GM20000 (cell line): ENCODE measurements at regions not wholly inside any gene's neighbourhood (a gene's known extent, or its start where the extent isn't known, plus 50 kb on each side); places are given as distances from the start of the nearest gene placed in this dataset.
"Not testable (repeated sequence)": the region's sequence is repeated elsewhere in the genome, so short reads cannot be mapped to it uniquely, and the experiment has no call there.

ENCODE experiments used
- DNase-seq: peaks from one replicate; pipeline ENCODE4 v3.0.0; 2012; ENCODE audit warnings: low spot score
- TF ChIP-seq, protein P1 (sequence below): IDR thresholded peaks from 2 replicates; pipeline ENCODE4 v1.5.1; 2012; ENCODE audit warnings: mild to moderate bottlenecking, control low read depth; ENCODE audit errors: extremely low read depth, missing control alignments

DNA sequence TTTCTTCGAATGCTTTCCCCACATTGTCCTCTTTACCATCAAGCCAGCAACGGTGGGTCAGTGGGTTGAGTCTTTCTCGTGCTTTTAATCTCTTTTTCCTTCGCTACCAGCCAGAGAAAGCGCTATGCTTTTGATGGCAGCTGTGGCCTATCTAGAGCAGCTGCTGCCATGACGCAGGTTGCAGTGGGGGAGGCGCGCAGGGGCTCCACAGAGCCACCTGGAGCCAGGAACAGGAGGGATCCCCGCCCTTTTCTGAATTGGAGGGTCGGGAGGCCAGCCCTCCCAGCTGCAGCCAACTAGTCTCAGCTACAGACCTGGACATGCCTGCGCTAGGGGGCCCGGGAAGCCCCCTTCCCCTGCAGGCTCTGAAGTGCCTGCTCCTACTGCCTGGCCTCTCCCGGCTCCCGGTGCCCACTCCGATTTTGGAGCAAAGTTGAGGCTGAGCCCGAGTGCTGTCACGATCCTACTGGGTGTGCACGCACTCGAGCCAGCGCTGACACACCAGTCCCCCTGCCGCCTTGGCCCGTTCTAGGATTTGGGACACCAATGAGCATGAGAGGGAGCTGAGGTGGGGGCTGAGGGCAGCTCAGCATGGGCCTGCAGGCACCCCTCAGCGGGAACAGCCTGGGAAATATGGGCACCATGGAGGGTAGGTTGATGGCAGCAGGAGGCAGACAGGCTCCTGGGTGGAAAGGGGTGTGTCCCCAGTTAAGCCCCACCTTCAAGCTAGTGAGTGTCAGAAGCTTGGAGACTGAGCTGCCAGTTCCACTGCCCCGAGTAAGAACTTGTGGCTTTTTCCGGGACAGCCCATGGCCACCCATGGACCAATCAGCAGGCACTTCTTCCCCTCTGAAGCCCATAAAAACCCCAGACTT is 784.2 kb downstream of the SLC6A15 start:
- no peak for DNase-seq
- TF ChIP-seq, protein P1, sequence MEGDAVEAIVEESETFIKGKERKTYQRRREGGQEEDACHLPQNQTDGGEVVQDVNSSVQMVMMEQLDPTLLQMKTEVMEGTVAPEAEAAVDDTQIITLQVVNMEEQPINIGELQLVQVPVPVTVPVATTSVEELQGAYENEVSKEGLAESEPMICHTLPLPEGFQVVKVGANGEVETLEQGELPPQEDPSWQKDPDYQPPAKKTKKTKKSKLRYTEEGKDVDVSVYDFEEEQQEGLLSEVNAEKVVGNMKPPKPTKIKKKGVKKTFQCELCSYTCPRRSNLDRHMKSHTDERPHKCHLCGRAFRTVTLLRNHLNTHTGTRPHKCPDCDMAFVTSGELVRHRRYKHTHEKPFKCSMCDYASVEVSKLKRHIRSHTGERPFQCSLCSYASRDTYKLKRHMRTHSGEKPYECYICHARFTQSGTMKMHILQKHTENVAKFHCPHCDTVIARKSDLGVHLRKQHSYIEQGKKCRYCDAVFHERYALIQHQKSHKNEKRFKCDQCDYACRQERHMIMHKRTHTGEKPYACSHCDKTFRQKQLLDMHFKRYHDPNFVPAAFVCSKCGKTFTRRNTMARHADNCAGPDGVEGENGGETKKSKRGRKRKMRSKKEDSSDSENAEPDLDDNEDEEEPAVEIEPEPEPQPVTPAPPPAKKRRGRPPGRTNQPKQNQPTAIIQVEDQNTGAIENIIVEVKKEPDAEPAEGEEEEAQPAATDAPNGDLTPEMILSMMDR = no peak

GRCh38 chr12:84124211-84124610 is 788.4 kb downstream of the SLC6A15 start:
- no peak for DNase-seq
- TF ChIP-seq, protein P1 = no peak

DNA sequence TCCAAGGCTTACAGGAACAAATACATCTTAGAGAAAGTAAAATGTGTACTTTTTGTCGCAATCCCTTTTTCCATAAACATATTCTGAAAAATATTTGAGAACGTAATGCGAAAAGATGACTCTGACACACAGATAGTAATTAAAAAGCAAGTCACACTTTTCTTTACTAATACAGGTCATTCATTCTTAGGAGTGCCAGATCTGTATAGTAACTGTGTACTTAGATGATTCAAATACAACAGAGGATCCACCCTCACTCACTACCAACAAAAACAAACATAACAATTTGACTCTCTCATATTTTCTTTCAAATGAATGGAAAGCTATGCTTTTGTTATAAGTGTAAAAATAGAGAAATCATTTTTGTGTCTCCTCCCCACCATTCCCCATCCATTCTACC is 795.4 kb downstream of the SLC6A15 start:
- DNase-seq = no peak
- TF ChIP-seq, protein P1 = no peak

DNA sequence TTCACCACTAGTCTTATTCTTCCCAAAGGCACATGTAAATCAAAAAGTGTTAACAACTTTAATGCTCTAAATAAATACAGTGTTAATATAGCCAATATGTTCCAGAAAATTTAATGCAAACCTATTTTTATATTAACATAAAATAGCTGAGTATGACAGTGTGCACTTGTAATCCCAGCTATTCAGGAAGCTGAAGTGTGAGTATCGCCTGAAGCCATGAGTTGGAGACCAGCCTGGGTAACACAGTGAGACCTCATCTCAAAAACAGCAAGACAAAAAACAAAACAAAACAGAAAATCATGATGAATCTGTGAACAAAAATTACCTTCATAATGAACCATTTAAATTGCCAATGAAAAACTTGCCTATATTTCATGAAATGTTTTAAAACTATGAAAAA is 798.9 kb downstream of the SLC6A15 start:
- TF ChIP-seq, protein P1 = no peak
- no peak for DNase-seq

GRCh38 chr12:84103886-84104285 is 808.7 kb downstream of the SLC6A15 start:
- DNase-seq = not testable (repeated sequence)

GRCh38 chr12:84101963-84102362 is 810.6 kb downstream of the SLC6A15 start:
- DNase-seq = not testable (repeated sequence)

GRCh38 chr12:84099591-84099990 is 813.0 kb downstream of the SLC6A15 start:
- not testable (repeated sequence) for DNase-seq

DNA sequence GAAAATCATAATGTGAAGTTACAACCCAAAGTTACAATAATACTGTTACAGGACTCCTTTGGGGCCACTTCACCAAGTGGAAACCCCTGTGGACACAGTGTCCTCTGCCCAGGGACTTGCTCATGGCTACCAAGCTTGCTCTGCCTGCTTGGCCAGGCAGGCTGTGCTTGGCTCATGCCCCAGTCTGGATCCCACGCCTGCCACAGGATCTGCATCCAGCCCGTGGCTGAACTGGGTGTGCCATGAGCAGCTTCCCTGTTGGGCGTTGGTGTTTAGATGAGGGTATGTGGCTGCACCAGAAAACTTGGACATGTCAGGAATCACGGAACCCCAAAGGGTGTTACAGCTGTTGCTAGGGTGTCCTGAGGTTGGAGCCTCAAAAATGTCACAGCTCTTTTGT is 820.9 kb downstream of the SLC6A15 start:
- DNase-seq = no peak
- TF ChIP-seq, protein P1 = no peak

- TF ChIP-seq, protein P1 = no peak
These were observed 823.2 kb downstream of the SLC6A15 start for GRCh38 chr12:84089356-84089755.

More at GRCh38 chr12:84089356-84089755, 823.2 kb downstream of the SLC6A15 start:
- DNase-seq = no peak
